Astrocyte of the spinal cord (primary cell): ENCODE measurements at regions not wholly inside any gene's neighbourhood (a gene's known extent, or its start where the extent isn't known, plus 50 kb on each side); places are given as distances from the start of the nearest gene placed in this dataset.

Experiments used
- DNase-seq: peaks from one replicate; pipeline ENCODE4 v3.0.0; 2011; ENCODE audit warnings: low read depth, low spot score
- H3K4me3 ChIP-seq: 2 replicates; pipeline ENCODE4 v1.5.1; 2011; ENCODE audit warnings: low read depth, mild to moderate bottlenecking, low read length, moderate library complexity
- in situ Hi-C: cut with HindIII; loops from 2 replicates; pipeline ENCODE4 v1.10.0; 2017; ENCODE audit warnings: low sequenced_read_pairs
- TF ChIP-seq, protein P1 (sequence below): IDR thresholded peaks from 2 replicates; pipeline ENCODE4 v1.5.1; 2012; ENCODE audit warnings: low read depth, mild to moderate bottlenecking, low read length, inconsistent platforms

DNA sequence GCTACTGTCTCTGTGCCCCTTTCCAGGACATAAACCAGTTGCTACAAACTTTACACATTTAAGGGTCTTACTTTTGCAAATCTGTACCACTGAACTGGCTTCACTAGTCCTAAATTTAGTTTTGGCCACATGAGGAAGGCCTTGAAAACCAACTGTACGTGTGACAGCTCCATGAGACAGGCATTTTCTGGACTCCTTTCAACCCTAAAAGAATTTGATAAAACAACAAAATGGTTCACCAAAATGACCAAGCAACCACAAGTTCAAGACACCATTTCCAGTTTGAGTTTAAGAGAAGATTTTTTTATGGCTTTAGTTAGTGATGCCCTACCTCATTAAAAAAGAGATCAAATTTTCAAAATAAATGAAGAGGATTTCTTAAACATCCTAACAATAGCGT is 246.4 kb downstream of the ZNF674 start:
- in situ Hi-C loops = no loop called here
- H3K4me3 ChIP-seq = no peak overlapping the region
- peak; percentile 71 for DNase-seq
- TF ChIP-seq, protein P1, sequence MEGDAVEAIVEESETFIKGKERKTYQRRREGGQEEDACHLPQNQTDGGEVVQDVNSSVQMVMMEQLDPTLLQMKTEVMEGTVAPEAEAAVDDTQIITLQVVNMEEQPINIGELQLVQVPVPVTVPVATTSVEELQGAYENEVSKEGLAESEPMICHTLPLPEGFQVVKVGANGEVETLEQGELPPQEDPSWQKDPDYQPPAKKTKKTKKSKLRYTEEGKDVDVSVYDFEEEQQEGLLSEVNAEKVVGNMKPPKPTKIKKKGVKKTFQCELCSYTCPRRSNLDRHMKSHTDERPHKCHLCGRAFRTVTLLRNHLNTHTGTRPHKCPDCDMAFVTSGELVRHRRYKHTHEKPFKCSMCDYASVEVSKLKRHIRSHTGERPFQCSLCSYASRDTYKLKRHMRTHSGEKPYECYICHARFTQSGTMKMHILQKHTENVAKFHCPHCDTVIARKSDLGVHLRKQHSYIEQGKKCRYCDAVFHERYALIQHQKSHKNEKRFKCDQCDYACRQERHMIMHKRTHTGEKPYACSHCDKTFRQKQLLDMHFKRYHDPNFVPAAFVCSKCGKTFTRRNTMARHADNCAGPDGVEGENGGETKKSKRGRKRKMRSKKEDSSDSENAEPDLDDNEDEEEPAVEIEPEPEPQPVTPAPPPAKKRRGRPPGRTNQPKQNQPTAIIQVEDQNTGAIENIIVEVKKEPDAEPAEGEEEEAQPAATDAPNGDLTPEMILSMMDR = no peak

DNA sequence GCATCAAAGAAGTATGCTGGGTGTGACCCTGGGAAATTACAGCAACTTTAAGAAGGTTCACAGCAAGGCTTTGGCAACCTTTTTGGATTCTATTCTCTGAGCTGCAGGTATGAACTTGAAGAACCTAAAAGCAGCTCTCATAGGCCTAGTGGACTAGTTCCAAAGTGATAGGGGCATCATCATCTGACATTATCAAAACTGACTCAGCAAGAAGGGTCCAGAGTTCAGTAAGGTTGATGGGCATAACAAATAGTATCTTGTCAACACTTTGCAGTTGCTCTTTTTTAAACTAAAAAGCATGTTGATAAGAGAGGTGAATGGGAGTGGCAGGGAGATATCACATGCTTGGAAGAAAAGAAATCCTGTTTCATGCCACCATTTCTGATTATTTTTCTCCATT is 249.3 kb downstream of the ZNF674 start:
- TF ChIP-seq, protein P1 = no peak
- no peak for DNase-seq
- in situ Hi-C loops = no loop called here
- no peak overlapping the region for H3K4me3 ChIP-seq

DNA sequence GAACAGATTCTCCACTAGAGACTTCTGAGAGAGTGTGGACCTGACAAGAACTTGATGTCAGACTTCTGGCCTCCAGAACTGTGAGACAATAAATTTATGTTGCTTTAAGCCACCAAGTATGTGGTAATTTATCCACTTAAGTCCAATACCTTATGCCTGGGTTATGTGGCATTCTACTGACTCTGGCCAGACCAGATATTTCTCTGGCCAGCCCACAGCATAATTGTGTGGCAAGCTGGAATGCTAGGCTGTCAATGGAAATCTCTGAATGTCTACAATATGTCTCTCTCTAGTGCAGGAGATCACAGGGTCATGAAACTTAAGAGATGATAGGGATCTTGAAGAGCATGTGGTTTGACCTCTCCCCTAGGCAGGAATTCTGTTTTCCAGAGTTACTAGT is 251.0 kb downstream of the ZNF674 start:
- in situ Hi-C loops = no loop called here
- H3K4me3 ChIP-seq = no peak overlapping the region
- TF ChIP-seq, protein P1 = no peak
- peak; percentile 69 for DNase-seq

DNA sequence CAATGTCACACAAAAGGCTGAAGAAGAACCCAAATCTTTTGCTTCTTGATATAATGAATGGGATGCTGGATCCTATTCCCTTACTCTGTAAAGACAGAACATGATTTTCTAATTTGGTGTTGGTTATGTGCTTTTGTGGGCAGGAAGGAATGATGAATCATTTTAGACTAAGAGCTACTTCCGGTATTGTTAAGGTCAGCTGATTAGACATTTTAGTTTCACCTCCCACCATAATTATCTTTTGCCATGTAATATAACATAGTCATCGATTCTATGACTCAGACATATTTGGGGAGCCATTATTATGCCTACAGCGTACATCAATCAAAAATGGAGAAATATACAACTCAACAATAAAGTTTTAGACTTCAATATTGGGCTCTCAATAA is 265.3 kb downstream of the ZNF674 start:
- in situ Hi-C loops = no loop called here
- H3K4me3 ChIP-seq = no peak overlapping the region
- TF ChIP-seq, protein P1 = no peak
- no peak for DNase-seq

DNA sequence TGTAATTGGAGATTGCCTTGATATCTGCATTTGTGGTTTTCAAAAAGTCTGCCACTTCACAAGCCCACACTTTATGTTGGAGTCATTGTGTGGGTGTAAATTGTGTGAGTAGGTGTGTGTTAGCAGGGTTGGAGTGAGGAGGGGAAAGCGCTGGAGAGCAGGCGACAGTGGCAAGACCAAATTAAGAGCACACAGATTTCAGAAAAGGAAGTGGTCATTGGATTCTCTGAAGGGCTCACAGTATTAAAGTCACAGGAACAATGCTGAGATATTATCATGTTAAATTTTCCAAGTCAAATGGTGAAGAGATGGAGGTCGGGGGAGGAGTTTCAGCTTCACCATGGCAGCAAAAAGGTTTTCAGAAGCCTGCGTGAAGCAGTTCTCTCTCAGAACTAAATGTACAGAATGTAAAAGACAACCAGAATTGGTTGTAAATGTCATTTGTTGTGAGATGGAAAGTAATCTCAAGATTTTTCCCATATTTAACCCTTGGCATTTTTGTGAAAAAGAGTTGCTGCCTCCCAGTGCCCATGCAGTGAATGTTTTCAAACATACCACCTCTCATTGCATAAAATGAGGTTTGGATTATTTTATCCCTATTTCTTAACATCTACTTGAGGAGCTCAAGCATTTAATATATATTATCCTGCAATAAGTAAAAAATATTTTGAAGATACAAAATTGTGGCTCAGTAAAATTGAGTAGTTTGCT is 265.9 kb downstream of the ZNF674 start:
- DNase-seq = no peak
- H3K4me3 ChIP-seq = no peak overlapping the region
- in situ Hi-C loops = no loop called here
- TF ChIP-seq, protein P1 = no peak

DNA sequence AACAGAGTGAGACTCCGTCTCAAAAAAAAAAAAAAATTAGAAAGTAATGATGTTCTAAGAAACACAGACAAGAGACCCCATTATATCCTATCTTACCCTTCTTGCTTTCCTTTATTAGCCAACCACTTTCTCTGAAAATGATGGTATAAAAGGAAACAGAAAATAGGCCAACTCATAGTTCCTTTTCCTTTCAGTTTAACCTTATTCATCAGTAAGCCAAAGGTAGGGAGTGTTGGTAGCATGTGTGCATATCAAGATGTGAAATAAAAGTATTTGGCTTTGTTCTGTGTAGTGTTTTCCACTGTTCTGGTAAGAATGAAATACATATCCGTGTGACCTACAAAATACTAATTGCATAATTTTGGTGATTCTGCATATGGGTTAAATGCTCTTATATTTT is 266.6 kb downstream of the ZNF674 start:
- DNase-seq = no peak
- in situ Hi-C loops = no loop called here
- TF ChIP-seq, protein P1 = no peak
- no peak overlapping the region for H3K4me3 ChIP-seq

DNA sequence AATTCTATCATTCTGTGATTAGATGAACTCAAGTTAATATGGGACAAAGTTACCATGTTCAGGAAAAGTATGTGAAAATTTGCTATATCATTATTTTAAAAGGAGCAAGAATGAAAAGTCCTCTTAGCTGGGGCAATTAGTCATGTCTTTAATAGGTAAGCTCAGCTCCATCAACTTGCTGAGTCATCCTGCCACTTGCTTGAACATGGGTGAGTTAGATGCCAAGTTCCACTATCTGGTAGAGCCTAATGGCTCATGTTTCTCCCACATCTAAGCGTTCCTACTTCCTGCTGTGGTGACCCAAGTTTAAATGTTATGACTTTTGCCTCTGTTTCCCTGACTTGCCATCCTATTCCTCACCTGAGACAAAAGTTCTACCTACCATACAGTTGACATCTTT is 276.8 kb downstream of the ZNF674 start:
- TF ChIP-seq, protein P1 = no peak
- DNase-seq = no peak
- in situ Hi-C loops = no loop called here
- no peak overlapping the region for H3K4me3 ChIP-seq
